Liver (tissue), 3 donors: ENCODE measurements at regions not wholly inside any gene's neighbourhood (a gene's known extent, or its start where the extent isn't known, plus 50 kb on each side); places are given as distances from the start of the nearest gene placed in this dataset.

Source experiments
- EGR1 ChIP-seq, 2 donors: IDR thresholded peaks; 2 replicates each; pipeline ENCODE4 v1.6.1; 2016 to 2018; ENCODE audit warnings: antibody characterized with exemption in 2 of 2, low read depth in 2 of 2
- FOXA1 ChIP-seq: IDR thresholded peaks from 2 replicates; pipeline ENCODE4 v1.6.1; 2016; ENCODE audit warnings: antibody characterized with exemption
- GABPA ChIP-seq, 2 donors: IDR thresholded peaks in 1 of 2; conservative IDR thresholded peaks in 1 of 2; 2 replicates each; pipeline ENCODE4 v1.6.1; 2016; ENCODE audit warnings: antibody characterized with exemption in 2 of 2, mild to moderate bottlenecking in 1 of 2, moderate library complexity in 1 of 2
- NR2F2 ChIP-seq: IDR thresholded peaks from 2 replicates; pipeline ENCODE4 v1.6.1; 2016; ENCODE audit warnings: antibody characterized with exemption
- SP1 ChIP-seq: IDR thresholded peaks from 2 replicates; pipeline ENCODE4 v1.6.1; 2018; ENCODE audit warnings: antibody characterized with exemption, mild to moderate bottlenecking
- YY1 ChIP-seq: IDR thresholded peaks from 2 replicates; pipeline ENCODE4 v1.6.1; 2016; ENCODE audit warnings: antibody characterized with exemption, mild to moderate bottlenecking
- TF ChIP-seq, protein P1 (sequence below): IDR thresholded peaks from 2 replicates; pipeline ENCODE4 v1.6.1; 2016; ENCODE audit warnings: antibody characterized with exemption
- TF ChIP-seq, protein P2 (sequence below): fragments of 150-350 bp; IDR thresholded peaks from 2 replicates; pipeline ENCODE4 v1.5.1; 2017; ENCODE audit warnings: improper control_type of control experiment, low read depth, low read length; ENCODE audit not compliant: missing input control
- TF ChIP-seq, protein P3 (sequence below): IDR thresholded peaks from 2 replicates; pipeline ENCODE4 v1.6.1; 2016; ENCODE audit warnings: antibody characterized with exemption
- donor health status: healthy.
- donor health status: healthy.

DNA sequence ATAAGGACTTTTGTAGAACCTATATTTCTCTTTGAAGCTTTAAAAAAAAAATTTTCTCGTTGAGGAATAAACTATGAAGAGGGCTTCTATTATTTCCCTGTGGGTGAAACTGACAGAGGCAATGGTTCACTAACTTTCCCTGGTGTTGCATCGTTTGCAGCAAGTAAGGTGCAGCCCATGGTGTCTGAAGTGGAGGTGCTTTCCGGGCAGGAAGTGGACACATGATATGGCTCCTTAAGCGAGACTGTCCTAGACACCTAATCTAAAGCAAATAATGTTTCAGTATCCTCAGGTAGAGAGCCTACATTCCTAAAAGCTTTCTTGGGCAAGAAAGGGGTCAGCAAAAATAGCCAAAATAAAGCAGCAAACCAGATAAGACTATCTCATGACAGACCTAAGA is 437.6 kb upstream of the ARGLU1 start:
- TF ChIP-seq, protein P1, sequence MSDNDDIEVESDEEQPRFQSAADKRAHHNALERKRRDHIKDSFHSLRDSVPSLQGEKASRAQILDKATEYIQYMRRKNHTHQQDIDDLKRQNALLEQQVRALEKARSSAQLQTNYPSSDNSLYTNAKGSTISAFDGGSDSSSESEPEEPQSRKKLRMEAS: no peak
- TF ChIP-seq, protein P2, sequence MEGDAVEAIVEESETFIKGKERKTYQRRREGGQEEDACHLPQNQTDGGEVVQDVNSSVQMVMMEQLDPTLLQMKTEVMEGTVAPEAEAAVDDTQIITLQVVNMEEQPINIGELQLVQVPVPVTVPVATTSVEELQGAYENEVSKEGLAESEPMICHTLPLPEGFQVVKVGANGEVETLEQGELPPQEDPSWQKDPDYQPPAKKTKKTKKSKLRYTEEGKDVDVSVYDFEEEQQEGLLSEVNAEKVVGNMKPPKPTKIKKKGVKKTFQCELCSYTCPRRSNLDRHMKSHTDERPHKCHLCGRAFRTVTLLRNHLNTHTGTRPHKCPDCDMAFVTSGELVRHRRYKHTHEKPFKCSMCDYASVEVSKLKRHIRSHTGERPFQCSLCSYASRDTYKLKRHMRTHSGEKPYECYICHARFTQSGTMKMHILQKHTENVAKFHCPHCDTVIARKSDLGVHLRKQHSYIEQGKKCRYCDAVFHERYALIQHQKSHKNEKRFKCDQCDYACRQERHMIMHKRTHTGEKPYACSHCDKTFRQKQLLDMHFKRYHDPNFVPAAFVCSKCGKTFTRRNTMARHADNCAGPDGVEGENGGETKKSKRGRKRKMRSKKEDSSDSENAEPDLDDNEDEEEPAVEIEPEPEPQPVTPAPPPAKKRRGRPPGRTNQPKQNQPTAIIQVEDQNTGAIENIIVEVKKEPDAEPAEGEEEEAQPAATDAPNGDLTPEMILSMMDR: no peak
- no peak for TF ChIP-seq SP1
- TF ChIP-seq YY1: no peak
- TF ChIP-seq EGR1 (IDR thresholded peaks at IDR 0.05; ENCODE audit: low read depth in 2 of 2): no peak
- no peak for TF ChIP-seq GABPA (IDR thresholded peaks at IDR 0.05 in 1 of 2, conservative IDR thresholded peaks at IDR 0.05 in 1 of 2)
- no peak for TF ChIP-seq FOXA1
- TF ChIP-seq, protein P3, sequence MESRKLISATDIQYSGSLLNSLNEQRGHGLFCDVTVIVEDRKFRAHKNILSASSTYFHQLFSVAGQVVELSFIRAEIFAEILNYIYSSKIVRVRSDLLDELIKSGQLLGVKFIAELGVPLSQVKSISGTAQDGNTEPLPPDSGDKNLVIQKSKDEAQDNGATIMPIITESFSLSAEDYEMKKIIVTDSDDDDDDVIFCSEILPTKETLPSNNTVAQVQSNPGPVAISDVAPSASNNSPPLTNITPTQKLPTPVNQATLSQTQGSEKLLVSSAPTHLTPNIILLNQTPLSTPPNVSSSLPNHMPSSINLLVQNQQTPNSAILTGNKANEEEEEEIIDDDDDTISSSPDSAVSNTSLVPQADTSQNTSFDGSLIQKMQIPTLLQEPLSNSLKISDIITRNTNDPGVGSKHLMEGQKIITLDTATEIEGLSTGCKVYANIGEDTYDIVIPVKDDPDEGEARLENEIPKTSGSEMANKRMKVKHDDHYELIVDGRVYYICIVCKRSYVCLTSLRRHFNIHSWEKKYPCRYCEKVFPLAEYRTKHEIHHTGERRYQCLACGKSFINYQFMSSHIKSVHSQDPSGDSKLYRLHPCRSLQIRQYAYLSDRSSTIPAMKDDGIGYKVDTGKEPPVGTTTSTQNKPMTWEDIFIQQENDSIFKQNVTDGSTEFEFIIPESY: no peak
- TF ChIP-seq NR2F2: no peak
